CD4-positive, alpha-beta memory T cell (primary cell): ENCODE measurements at regions not wholly inside any gene's neighbourhood (a gene's known extent, or its start where the extent isn't known, plus 50 kb on each side); places are given as distances from the start of the nearest gene placed in this dataset.
"Not testable (repeated sequence)": the region's sequence is repeated elsewhere in the genome, so short reads cannot be mapped to it uniquely, and the experiment has no call there.

Experiments
- CTCF ChIA-PET: fragments of 350-600 bp; sonication (Branson Sonifier 250); formaldehyde crosslinking; loops from one replicate; lab custom pipeline; 2021; ENCODE audit warnings: inconsistent platforms; ENCODE audit not compliant: partially characterized antibody; lab: Charles Lee
- POLR2A ChIA-PET: fragments of 350-600 bp; sonication (Branson Sonifier 250); formaldehyde crosslinking; loops from one replicate; lab custom pipeline; 2021; ENCODE audit not compliant: partially characterized antibody; lab: Charles Lee
- DNase-seq, 5 donors: peaks; one replicate each; pipeline versions ENCODE4 v3.0.0 to v3.0.0-alpha.2; 2020 to 2022; ENCODE audit warnings: mixed read lengths in 1 of 5
- H3K27ac ChIP-seq: one replicate; pipeline ENCODE4 v1.7.0; 2013; ENCODE audit warnings: low read depth, low read length
- H3K27me3 ChIP-seq: 2 replicates; pipeline ENCODE4 v1.7.0; 2013; ENCODE audit warnings: mild to moderate bottlenecking, low read length, moderate library complexity; ENCODE audit not compliant: insufficient read depth
- H3K36me3 ChIP-seq: 2 replicates; pipeline ENCODE4 v1.7.0; 2013; ENCODE audit warnings: mild to moderate bottlenecking, low read length, moderate library complexity; ENCODE audit not compliant: insufficient read depth
- H3K4me1 ChIP-seq: 2 replicates; pipeline ENCODE4 v1.7.0; 2013; ENCODE audit warnings: mild to moderate bottlenecking, low read length, moderate library complexity; ENCODE audit not compliant: insufficient read depth
- H3K4me3 ChIP-seq, 2 donors: one replicate each; pipeline ENCODE4 v1.7.0; 2013; ENCODE audit warnings: low read length in 2 of 2, mild to moderate bottlenecking in 1 of 2
- H3K9me3 ChIP-seq, 2 donors: one replicate each; pipeline ENCODE4 v1.7.0; 2013; ENCODE audit warnings: low read length in 2 of 2, control low read depth in 1 of 2; ENCODE audit not compliant: control insufficient read depth in 1 of 2
- H3K27ac Mint-ChIP-seq, 7 donors: one replicate each; pipeline ENCODE4 v1.8.0; 2020 to 2021; ENCODE audit warnings: mixed read lengths in 7 of 7, mild to moderate bottlenecking in 6 of 7, inconsistent platforms in 3 of 7, moderate library complexity in 3 of 7
- H3K27me3 Mint-ChIP-seq, 2 donors: one replicate each; pipeline ENCODE4 v1.8.0; 2020 to 2021; ENCODE audit warnings: mixed read lengths in 2 of 2
- H3K36me3 Mint-ChIP-seq, 2 donors: one replicate each; pipeline ENCODE4 v1.8.0; 2020 to 2021; ENCODE audit warnings: mixed read lengths in 2 of 2, inconsistent platforms in 1 of 2, mild to moderate bottlenecking in 1 of 2
- H3K4me1 Mint-ChIP-seq, 4 donors: one replicate each; pipeline ENCODE4 v1.8.0; 2020 to 2021; ENCODE audit warnings: mixed read lengths in 4 of 4, mild to moderate bottlenecking in 1 of 4
- H3K4me3 Mint-ChIP-seq, 8 donors: one replicate each; pipeline ENCODE4 v1.8.0; 2020 to 2021; ENCODE audit warnings: mixed read lengths in 8 of 8, mild to moderate bottlenecking in 7 of 8, moderate library complexity in 6 of 8, inconsistent platforms in 3 of 8
- H3K9me3 Mint-ChIP-seq, 8 donors: one replicate each; pipeline ENCODE4 v1.8.0; 2020 to 2021; ENCODE audit warnings: mixed read lengths in 8 of 8, mild to moderate bottlenecking in 5 of 8, inconsistent platforms in 3 of 8, moderate library complexity in 1 of 8
- intact Hi-C: fragments of 100-400 bp; cut with micrococcal nuclease; formaldehyde crosslinking; loops from one replicate; pipeline ENCODE4 v1.15.1; 2023

DNA sequence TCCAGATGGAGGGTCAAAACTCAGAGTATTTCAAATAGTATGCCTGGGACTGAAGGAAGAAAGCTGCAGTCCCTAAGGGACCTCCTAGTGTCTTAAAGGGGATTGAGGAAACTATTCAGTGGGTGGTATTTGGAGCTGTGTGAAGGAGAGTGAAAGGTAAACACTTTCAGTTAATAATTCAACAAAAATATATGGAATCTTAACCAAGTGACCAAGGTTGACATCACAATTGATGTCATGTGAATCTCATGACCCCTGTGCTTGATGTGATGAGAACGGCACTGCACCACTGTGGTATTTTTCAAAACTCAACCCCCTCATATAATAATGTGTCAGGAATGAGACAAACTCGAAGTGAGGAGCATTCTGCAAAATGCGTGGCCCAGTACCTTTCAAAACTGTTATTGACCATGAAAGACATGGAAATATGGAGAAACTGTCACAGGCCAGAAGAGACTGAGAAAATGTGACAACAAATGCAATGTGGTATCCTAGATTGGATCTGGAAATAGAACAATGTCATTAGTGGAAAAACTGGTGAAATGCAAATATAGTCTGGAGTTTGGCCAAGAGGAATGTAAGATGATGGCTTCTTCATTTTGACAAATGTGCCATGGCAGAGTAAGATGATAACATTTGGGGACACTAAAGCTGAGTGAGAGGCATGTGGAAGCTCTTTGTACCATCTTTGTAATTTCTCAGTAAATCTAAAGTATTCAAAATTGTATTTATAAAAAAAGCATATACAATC is 553.9 kb downstream of the RFC3 start:
- Histone ChIP-seq H3K9me3 (no peaks in the 10 kb centered on the region), H3K36me3 (no peaks in the 10 kb centered on the region), H3K27ac (no peak overlapping the region), H3K4me3 (no peak overlapping the region), H3K4me1 (no peaks in the 10 kb centered on the region), H3K27me3 (no peaks in the 10 kb centered on the region)
- no peaks in the 10 kb centered on the region for H3K4me1 Mint-ChIP-seq
- no peak for DNase-seq
- H3K27me3 Mint-ChIP-seq: no peaks in the 10 kb centered on the region
- POLR2A ChIA-PET: no interaction called here
- H3K27ac Mint-ChIP-seq: no peak overlapping the region
- peaks cover 0 to 5% (median 3%) of the 10 kb centered on the region in 8 donors for H3K9me3 Mint-ChIP-seq
- intact Hi-C loops: no loop called here
- H3K36me3 Mint-ChIP-seq: no peaks in the 10 kb centered on the region
- H3K4me3 Mint-ChIP-seq: no peak overlapping the region
- CTCF ChIA-PET: no interaction called here

DNA sequence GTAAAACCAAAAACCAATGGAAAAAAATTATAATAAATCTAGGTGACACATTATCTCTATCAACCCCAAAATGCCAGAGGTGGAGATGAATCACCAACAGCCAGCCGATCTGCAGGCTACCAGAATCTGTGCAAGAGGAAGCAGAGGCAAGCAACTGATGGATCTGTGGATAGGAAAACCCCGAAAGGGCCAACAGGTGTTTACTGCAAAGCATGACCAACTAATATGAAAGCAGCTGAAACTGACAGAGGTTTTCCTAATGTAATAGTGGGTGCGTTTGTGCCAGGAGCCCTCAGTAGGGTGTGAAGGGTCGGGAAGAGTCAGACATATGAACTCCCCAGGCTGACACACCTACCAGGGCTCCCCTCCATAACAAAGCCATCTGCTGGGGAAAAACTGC is 554.6 kb downstream of the RFC3 start:
- Mint-ChIP-seq H3K4me3 (no peak overlapping the region), H3K9me3 (peaks cover 0 to 5% (median 1%) of the 10 kb centered on the region in 8 donors)
- no peak for DNase-seq

DNA sequence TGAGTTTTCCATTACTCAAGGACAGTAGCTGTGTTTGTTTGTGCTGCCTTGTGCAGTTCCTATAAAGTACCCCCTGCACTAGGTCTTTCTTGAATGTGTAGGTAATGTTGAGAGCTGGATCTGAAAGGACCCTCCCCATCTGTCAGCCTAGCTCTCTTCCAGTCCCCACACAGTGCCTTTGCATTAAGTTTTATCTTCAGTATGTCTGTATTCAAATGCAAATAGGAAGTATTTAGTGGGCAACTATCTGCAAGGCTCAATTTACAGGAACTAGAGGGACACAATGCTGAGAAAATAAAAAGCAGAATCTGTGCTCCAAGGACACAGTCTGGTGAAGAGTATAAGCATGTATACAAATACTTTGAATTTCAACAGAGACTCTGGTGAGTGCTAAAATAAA is 558.5 kb downstream of the RFC3 start:
- no peaks in the 10 kb centered on the region for H3K36me3 Mint-ChIP-seq
- no peaks in the 10 kb centered on the region for H3K27me3 Mint-ChIP-seq
- Histone ChIP-seq H3K4me1 (no peaks in the 10 kb centered on the region), H3K9me3 (no peaks in the 10 kb centered on the region), H3K36me3 (no peaks in the 10 kb centered on the region), H3K4me3 (no peak overlapping the region), H3K27ac (no peak overlapping the region), H3K27me3 (no peaks in the 10 kb centered on the region)
- no peak overlapping the region for H3K27ac Mint-ChIP-seq
- POLR2A ChIA-PET: no interaction called here
- no peak for DNase-seq
- CTCF ChIA-PET: no interaction called here
- intact Hi-C loops: no loop called here
- H3K9me3 Mint-ChIP-seq: peaks cover 0 to 4% (median 0%) of the 10 kb centered on the region in 8 donors
- H3K4me3 Mint-ChIP-seq: no peak overlapping the region
- H3K4me1 Mint-ChIP-seq: no peaks in the 10 kb centered on the region

More for the DNA sequence above, 554.6 kb downstream of the RFC3 start:
- intact Hi-C loops: no loop called here
- POLR2A ChIA-PET: no interaction called here
- H3K4me1 Mint-ChIP-seq: no peaks in the 10 kb centered on the region
- H3K27me3 Mint-ChIP-seq: no peaks in the 10 kb centered on the region
- Histone ChIP-seq H3K36me3 (no peaks in the 10 kb centered on the region), H3K27ac (no peak overlapping the region), H3K27me3 (no peaks in the 10 kb centered on the region), H3K4me3 (no peak overlapping the region), H3K4me1 (no peaks in the 10 kb centered on the region), H3K9me3 (no peaks in the 10 kb centered on the region)
- H3K27ac Mint-ChIP-seq: no peak overlapping the region
- no peaks in the 10 kb centered on the region for H3K36me3 Mint-ChIP-seq
- CTCF ChIA-PET: no interaction called here

DNA sequence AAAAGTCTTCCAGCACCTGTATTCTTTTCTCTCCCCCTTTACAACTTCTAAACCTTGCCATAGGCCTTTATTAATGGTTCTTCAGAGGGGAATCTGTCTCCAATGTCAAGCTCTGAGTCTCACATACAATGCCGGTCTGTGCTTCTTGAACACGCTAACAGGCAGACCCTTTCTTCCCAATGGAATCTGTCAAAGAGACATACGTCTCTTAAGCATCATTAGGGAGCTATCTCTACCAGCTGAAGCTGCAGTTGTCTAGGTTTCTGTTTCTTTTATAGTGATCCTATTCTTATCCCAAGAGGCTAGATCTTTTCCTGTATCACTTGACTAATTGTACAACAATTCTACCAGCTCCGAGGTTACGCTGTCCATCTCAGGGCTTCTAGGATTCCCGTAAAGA is 560.8 kb upstream of the NBEA start:
- H3K4me3 Mint-ChIP-seq: no peak overlapping the region
- intact Hi-C loops: no loop called here
- H3K36me3 Mint-ChIP-seq: no peaks in the 10 kb centered on the region

DNA sequence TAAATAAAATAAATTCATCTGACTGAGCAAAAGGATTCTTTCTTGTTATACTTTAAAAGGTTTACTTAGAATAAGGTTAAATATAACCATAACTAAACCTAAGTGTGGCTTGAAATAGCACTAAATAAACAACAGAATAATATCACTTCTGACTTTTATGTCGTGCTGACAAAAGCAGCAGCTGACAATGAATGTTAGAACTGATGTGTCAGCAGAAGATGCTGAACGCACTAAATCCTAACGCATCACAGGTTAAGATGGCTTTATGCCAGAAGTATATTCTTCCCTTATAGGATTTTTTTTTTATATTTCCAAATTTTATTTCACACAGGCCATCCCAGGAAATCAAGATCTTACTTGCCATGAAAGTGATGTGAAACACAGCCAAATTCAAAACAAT is 558.3 kb upstream of the NBEA start:
- Histone ChIP-seq H3K36me3 (no peaks in the 10 kb centered on the region), H3K27me3 (no peaks in the 10 kb centered on the region), H3K4me1 (no peaks in the 10 kb centered on the region), H3K9me3 (no peaks in the 10 kb centered on the region), H3K27ac (no peak overlapping the region), H3K4me3 (no peak overlapping the region)
- POLR2A ChIA-PET: no interaction called here
- H3K27ac Mint-ChIP-seq: no peak overlapping the region
- H3K4me3 Mint-ChIP-seq: no peak overlapping the region
- CTCF ChIA-PET: no interaction called here
- peaks cover 0 to 5% (median 0%) of the 10 kb centered on the region in 8 donors for H3K9me3 Mint-ChIP-seq
- intact Hi-C loops: no loop called here
- H3K27me3 Mint-ChIP-seq: no peaks in the 10 kb centered on the region
- no peaks in the 10 kb centered on the region for H3K4me1 Mint-ChIP-seq
- no peaks in the 10 kb centered on the region for H3K36me3 Mint-ChIP-seq
- DNase-seq: no peak

More for the DNA sequence above, 560.8 kb upstream of the NBEA start:
- no peaks in the 10 kb centered on the region for H3K27me3 ChIP-seq
- H3K36me3 ChIP-seq: no peaks in the 10 kb centered on the region
- peaks cover 0 to 5% (median under 1%) of the 10 kb centered on the region in 8 donors for H3K9me3 Mint-ChIP-seq
- no peaks in the 10 kb centered on the region for H3K27me3 Mint-ChIP-seq
- DNase-seq: no peak
- H3K4me1 Mint-ChIP-seq: no peaks in the 10 kb centered on the region
- H3K27ac ChIP-seq: no peak overlapping the region
- no peaks in the 10 kb centered on the region for H3K9me3 ChIP-seq
- ChIA-PET POLR2A (no interaction called here), CTCF (no interaction called here)
- no peak overlapping the region for H3K27ac Mint-ChIP-seq
- no peak overlapping the region for H3K4me3 ChIP-seq
- no peaks in the 10 kb centered on the region for H3K4me1 ChIP-seq

DNA sequence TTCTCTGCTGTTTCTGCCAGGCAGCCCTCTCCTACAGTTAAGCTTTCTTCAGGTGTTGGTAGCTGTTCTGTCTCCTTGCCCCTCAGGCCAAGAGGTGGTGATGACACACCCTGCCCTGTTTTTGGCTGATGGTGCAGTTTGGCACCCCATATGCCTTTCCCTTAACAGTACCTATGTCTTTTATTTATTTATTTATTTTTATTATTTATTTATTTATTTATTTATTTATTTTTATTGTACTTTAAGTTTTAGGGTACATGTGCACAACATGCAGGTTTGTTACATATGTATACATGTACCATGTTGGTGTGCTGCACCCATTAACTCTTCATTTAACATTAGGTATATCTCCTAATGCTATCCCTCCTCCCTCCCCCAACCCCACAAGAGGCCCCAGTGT is 555.8 kb upstream of the NBEA start:
- H3K27ac ChIP-seq, H3K4me1 Mint-ChIP-seq, H3K36me3 Mint-ChIP-seq, H3K9me3 ChIP-seq, H3K9me3 Mint-ChIP-seq, H3K27me3 Mint-ChIP-seq, H3K27me3 ChIP-seq, POLR2A ChIA-PET, H3K4me1 ChIP-seq, H3K4me3 ChIP-seq, H3K36me3 ChIP-seq, CTCF ChIA-PET, DNase-seq, intact Hi-C loops, H3K4me3 Mint-ChIP-seq, H3K27ac Mint-ChIP-seq: not testable (repeated sequence)

DNA sequence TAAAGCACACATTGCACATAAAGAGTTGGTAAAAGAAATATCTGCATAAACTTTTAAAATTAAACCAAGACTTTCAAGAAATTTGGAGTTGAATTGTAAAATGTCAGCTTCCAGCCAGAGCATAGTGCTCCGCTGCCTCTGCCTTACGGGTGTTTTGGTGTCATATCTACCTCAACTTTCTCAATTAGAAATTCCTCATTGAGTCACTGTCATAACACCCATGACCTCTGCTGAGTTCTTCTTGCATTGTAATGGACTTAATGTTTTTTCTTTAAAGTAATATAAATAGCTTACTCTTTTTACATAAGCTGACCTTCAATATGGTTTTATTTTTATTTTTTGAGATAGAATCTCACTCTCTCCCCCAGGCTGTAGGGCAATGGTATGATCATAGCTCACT is 551.0 kb upstream of the NBEA start:
- H3K27ac Mint-ChIP-seq: no peak overlapping the region
- POLR2A ChIA-PET: no interaction called here
- peaks cover 0 to 3% of the 10 kb centered on the region in 2 donors for H3K36me3 Mint-ChIP-seq
- H3K9me3 ChIP-seq: peaks cover 0 to 3% of the 10 kb centered on the region in 2 donors
- H3K27me3 ChIP-seq: no peaks in the 10 kb centered on the region
- no peak overlapping the region for H3K4me3 ChIP-seq
- DNase-seq: no peak
- no peaks in the 10 kb centered on the region for H3K36me3 ChIP-seq
- intact Hi-C loops: no loop called here
- no peak overlapping the region for H3K4me3 Mint-ChIP-seq
- peaks cover 4 to 16% (median 10%) of the 10 kb centered on the region in 8 donors for H3K9me3 Mint-ChIP-seq
- CTCF ChIA-PET: no interaction called here
- H3K4me1 Mint-ChIP-seq: no peaks in the 10 kb centered on the region
- no peak overlapping the region for H3K27ac ChIP-seq
- H3K4me1 ChIP-seq: no peaks in the 10 kb centered on the region
- H3K27me3 Mint-ChIP-seq: no peaks in the 10 kb centered on the region
